Posterior vena cava (tissue), 2 donors: ENCODE measurements at regions not wholly inside any gene's neighbourhood (a gene's known extent, or its start where the extent isn't known, plus 50 kb on each side); places are given as distances from the start of the nearest gene placed in this dataset.
"Not testable (repeated sequence)": the region's sequence is repeated elsewhere in the genome, so short reads cannot be mapped to it uniquely, and the experiment has no call there.

Experiments
- DNase-seq: peaks from one replicate; pipeline ENCODE4 v3.0.0-alpha.2; 2020; ENCODE audit warnings: low spot score
- intact Hi-C, 2 donors: fragments of 100-400 bp; cut with DNase I; formaldehyde crosslinking; loops; one replicate each; pipeline versions ENCODE4 v1.14.1 to v1.14.2; 2022 to 2023
- donor health status: DM: yes; HTN: yes; CAD: no.
- donor health status: DM: yes; HTN: yes; CAD: no.

DNA sequence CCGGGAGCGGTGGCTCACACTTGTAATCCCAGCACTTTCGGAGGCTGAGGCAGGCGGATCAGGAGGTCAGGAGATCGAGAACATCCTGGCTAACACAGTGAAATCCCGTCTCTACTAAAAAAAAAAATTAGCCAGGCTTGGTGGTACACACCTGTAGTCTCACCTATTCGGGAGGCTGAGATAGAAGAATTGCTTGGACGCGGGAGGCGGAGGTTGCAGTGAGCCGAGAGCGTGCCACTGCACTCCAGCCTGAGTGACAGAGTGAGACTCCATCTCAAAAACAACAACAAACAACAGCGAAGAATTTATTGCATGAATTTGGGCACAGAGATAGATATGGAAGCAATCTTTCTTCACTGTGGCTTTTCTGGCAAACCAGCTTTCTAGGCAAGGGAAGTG lies 432.9 kb downstream of the STK39 start:
- DNase-seq, intact Hi-C loops: not testable (repeated sequence)

- intact Hi-C loops, DNase-seq: not testable (repeated sequence)
Measured at GRCh38 chr2:167809799-167810198, 437.6 kb downstream of the STK39 start.

GRCh38 chr2:167803449-167803988 lies 443.9 kb downstream of the STK39 start:
- DNase-seq, result no peak
- intact Hi-C loops, result no loop called here

- intact Hi-C loops, result no loop called here
- DNase-seq, result no peak
Measured at GRCh38 chr2:167794554-167795255, 452.7 kb downstream of the STK39 start.

DNA sequence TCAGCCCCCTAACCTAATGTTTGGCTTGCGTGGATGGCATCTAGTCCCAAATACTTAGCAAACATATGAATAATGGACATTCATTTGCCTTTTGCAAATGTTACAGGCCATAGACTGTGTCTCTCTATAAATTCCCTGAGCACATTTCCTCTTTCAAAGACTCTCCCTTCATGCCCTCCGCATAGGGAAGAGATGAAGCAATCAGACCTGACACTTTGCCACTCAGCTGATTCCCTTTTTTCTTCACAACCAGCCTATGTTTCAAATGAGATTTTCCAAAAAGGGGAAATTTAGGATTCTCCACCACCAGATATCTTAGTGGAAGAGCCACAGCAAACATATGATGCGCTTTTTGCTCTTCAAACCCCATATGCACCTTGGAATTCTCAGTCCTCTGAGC lies 453.7 kb downstream of the STK39 start:
- no peak for DNase-seq

GRCh38 chr2:167792126-167792525 lies 455.3 kb downstream of the STK39 start:
- intact Hi-C loops, result no loop called here
- no peak for DNase-seq

More for the DNA sequence above, 453.7 kb downstream of the STK39 start:
- intact Hi-C loops, result no loop called here

DNA sequence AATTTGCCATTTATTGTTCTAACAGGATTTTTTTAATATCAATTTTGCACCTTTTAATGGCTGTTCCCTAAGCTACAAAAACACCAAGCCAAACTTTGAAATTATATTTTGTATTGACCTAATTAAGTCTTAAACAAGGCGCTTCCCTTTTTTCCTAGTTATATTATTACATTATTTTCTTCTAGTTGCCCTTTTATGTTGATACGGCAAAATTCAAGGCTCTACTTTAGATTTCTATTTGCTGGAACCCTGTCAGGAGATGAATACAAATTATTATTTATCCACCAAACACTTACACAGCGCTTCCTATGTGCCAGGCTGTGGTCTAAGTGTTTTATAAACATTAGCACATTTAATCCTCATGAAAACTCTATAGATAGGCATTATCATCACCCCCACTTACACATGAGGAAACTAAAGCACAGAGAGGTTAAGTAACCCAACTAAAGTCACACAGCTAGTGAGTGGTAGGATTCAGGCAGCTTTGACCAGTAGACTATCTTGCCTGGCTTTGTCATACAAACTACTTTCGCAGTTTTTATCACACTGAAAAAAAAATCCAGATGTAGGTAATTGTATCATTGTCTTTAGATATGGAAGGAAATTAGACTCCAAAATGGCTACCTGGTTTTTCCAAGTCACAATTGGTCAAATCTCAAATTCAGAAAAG lies 456.5 kb downstream of the STK39 start:
- intact Hi-C loops, result no loop called here
- no peak for DNase-seq

GRCh38 chr2:167790189-167790588 lies 457.2 kb downstream of the STK39 start:
- no peak for DNase-seq
- intact Hi-C loops, result no loop called here

GRCh38 chr2:167787562-167787961 lies 459.8 kb downstream of the STK39 start:
- DNase-seq, result no peak
- intact Hi-C loops, result no loop called here

GRCh38 chr2:167787021-167787420 lies 460.4 kb downstream of the STK39 start:
- DNase-seq, result no peak
- intact Hi-C loops, result no loop called here

DNA sequence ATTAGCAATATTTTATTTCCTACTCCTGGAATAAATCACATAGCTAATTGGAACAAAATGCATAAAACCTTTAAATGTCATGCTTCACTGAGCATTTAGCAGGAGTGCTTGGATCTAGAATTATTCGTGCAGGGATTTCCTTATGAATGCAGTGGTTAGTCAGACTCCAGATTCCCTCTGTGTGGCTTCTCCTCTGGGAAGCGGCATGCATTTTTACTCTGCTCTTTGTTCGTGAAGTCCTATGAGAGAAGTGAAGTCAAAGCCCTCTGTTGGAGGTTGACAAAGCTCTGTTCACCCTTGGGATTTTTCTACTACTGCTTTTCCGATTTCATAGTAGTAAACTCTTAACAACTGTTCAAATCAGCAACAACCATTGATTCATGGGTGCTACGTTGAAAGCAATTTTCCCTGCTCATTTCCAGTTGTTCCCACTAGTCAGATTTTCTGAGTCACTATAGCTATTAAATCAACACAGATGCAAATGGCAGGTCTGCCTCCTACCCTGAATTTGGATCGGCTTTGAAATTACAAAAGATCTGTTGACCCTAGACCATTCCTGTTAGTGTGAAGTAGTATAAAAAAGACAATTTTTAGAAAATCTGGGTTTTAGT lies 461.7 kb downstream of the STK39 start:
- DNase-seq, result no peak
- intact Hi-C loops, result no loop called here

GRCh38 chr2:167784084-167784425 lies 463.3 kb downstream of the STK39 start:
- no peak for DNase-seq
- intact Hi-C loops, result no loop called here

- no peak for DNase-seq
- intact Hi-C loops, result no loop called here
Measured at GRCh38 chr2:167783261-167784083, 463.9 kb downstream of the STK39 start.

DNA sequence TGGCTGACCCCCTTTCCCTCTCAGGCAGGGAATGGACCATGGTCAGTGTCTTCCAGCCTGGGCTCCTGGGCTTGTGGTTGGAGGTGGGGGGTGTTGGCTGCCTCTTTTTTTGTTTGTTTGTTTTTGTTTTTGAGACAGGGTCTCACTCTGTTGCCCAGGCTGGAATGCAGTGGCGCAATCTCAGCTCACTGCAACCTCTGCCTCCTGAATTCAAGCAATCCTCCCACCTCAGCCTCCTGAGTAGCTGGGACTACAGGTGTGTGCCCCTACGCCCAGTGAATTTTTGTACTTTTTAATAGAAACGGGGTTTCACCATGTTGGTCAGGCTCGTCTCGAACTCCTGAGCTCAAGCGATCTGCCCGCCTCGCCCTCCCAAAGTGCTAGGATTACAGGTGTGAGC lies 465.8 kb downstream of the STK39 start:
- intact Hi-C loops, result not testable (repeated sequence)

DNA sequence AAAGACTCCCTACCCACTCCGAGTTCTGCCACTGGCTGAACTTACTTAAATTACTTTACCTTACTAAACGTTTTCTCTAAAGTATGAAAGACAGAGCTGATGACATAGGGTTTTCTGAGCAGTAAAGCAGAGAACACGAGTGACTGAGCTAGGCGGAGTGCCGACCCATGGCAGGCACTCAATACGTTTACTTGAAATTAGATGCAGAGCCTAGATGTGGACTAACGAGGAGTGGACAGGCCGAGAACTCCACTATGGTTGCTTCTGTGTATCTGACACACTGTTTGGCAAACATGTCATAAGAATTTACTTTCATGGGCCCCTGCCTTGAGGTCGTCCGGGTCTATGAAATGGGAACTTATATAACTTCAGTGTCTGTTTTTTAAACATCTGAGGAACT lies 471.0 kb downstream of the STK39 start:
- no peak for DNase-seq
- intact Hi-C loops, result no loop called here

More for the DNA sequence above, 465.8 kb downstream of the STK39 start:
- not testable (repeated sequence) for DNase-seq

DNA sequence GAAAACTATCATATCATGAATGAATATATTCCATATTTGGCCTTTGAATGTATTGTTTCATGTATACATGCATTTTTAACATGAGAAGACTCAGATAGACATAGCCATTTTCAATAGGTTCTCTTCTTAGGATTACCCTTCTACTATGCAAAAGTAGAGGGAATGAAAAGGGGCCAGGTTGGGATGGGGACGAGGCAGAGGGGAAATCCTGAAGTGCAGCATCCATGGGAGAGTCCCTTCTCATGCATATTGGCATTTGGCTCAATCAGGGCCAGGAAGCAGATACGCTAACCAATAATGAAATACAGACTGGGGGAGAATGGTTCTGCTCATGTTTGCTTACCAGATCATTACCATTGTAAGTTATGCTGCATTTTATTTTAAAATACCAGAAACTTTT lies 475.8 kb downstream of the STK39 start:
- no peak for DNase-seq
- intact Hi-C loops, result no loop called here

GRCh38 chr2:167769020-167769419 lies 478.4 kb downstream of the STK39 start:
- intact Hi-C loops, result no loop called here

DNA sequence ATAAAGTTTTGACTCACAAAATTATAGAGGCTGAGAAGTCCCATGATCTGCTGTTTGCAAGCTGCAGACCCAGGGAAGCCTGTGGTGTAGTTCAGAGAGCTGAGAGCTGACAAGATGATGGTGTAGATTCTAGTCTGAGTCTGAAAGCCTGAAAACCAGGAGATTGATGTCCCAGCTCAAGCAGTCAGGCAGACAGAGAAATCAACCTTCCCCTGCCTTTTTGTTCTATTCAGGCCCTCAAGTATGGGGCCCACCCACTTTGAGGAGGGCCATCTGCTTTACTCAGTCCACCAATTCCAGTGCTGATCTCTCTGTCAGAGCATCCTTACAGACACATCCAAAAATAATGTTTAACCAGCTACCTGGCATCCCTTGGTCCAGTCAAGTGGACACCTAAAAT lies 479.6 kb downstream of the STK39 start:
- intact Hi-C loops, result no loop called here
- no peak for DNase-seq

More at GRCh38 chr2:167769020-167769419, 478.4 kb downstream of the STK39 start:
- no peak for DNase-seq

- intact Hi-C loops, result no loop called here
Measured at GRCh38 chr2:167764772-167765341, 482.5 kb downstream of the STK39 start.

More at GRCh38 chr2:167764772-167765341, 482.5 kb downstream of the STK39 start:
- DNase-seq, result no peak
